GM21717 (cell line): ENCODE measurements at regions not wholly inside any gene's neighbourhood (a gene's known extent, or its start where the extent isn't known, plus 50 kb on each side); places are given as distances from the start of the nearest gene placed in this dataset.
"Not testable (repeated sequence)": the region's sequence is repeated elsewhere in the genome, so short reads cannot be mapped to it uniquely, and the experiment has no call there.

Experiments used
- ATAC-seq: cut with Tn5 transposase; IDR thresholded peaks from one replicate; pipeline ENCODE4 v1.9.1; 2021; ENCODE audit warnings: mild to moderate bottlenecking, moderate library complexity; ENCODE audit not compliant: unreplicated experiment

- ATAC-seq: no peak
Observed at GRCh38 chr1:215028954-215029353, 53.6 kb upstream of the KCNK2 start.

GRCh38 chr1:215030581-215030980, 52.0 kb upstream of the KCNK2 start:
- ATAC-seq: not testable (repeated sequence)

- no peak for ATAC-seq
Observed at GRCh38 chr1:215031392-215031791, 51.1 kb upstream of the KCNK2 start.
